ENCODE measurements at regions not wholly inside any gene's neighbourhood (a gene's known extent, or its start where the extent isn't known, plus 50 kb on each side); places are given as distances from the start of the nearest gene placed in this dataset.
"Not testable (repeated sequence)": the region's sequence is repeated elsewhere in the genome, so short reads cannot be mapped to it uniquely, and the experiment has no call there.

DNA sequence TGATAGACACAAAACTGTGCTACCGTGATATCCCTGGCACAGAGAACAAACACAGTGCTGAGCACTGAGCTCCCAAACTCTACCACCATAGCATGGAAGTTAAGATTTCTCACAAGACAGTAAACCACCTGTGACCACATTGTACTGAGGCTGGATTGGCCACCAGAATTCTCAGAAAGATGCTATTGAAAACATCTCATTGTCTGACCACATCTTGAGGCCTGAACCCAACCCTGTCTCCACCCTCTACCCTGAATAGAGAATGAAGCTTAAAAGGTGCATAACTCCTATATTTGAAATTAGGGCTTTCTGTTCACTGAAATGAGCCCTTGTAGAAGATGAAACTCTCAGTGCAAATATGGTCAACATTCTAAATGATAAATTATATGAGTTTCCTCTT is 281.3 kb upstream of the NPAP1 start:
- Histone ChIP-seq H3K27ac (no peak overlapping the region), H3K9me3 (no peaks in the 10 kb centered on the region), H3K36me3 (no peaks in the 10 kb centered on the region), H3K4me3 (no peak overlapping the region), H3K27me3 (no peaks in the 10 kb centered on the region), H3K4me1 (no peaks in the 10 kb centered on the region)
- 100% methylated on average over 1 of the region's 1 CpG for WGBS
- no peak for TF ChIP-seq POLR2AphosphoS5 (IDR thresholded peaks at IDR 0.05)
- TF ChIP-seq POLR2A (IDR thresholded peaks at IDR 0.05) = no peak
- no peak for TF ChIP-seq EP300 (IDR thresholded peaks at IDR 0.05)
- TF ChIP-seq, protein P1, sequence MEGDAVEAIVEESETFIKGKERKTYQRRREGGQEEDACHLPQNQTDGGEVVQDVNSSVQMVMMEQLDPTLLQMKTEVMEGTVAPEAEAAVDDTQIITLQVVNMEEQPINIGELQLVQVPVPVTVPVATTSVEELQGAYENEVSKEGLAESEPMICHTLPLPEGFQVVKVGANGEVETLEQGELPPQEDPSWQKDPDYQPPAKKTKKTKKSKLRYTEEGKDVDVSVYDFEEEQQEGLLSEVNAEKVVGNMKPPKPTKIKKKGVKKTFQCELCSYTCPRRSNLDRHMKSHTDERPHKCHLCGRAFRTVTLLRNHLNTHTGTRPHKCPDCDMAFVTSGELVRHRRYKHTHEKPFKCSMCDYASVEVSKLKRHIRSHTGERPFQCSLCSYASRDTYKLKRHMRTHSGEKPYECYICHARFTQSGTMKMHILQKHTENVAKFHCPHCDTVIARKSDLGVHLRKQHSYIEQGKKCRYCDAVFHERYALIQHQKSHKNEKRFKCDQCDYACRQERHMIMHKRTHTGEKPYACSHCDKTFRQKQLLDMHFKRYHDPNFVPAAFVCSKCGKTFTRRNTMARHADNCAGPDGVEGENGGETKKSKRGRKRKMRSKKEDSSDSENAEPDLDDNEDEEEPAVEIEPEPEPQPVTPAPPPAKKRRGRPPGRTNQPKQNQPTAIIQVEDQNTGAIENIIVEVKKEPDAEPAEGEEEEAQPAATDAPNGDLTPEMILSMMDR (IDR thresholded peaks at IDR 0.05) = no peak
- DNase-seq (ENCODE audit: low spot score in 2 of 2) = no peak

DNA sequence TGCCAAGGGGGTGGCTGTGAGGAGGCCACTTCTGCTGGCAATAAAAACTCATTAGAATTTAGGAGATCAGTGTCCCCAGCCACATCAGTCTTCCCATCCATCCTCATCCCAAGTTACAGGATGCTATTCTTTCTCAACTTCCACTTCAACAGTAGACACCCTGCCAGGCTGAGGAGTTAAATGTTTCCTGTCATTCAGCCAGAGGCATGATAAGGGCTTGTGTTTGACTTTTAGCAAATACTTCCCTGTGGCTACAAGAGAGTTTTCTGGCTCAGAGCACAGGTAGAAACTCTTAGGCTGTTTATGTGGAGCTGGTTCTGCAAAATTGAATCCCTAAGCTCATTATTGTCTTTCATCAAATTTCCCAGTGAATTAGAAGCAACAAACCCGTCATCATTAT is 262.9 kb upstream of the NPAP1 start:
- not testable (repeated sequence) for H3K4me3 ChIP-seq; H3K4me1 ChIP-seq; H3K27me3 ChIP-seq; H3K9me3 ChIP-seq; DNase-seq (ENCODE audit: low spot score in 2 of 2); H3K27ac ChIP-seq; H3K36me3 ChIP-seq
- 88% methylated on average over 1 of the region's 1 CpG for WGBS

DNA sequence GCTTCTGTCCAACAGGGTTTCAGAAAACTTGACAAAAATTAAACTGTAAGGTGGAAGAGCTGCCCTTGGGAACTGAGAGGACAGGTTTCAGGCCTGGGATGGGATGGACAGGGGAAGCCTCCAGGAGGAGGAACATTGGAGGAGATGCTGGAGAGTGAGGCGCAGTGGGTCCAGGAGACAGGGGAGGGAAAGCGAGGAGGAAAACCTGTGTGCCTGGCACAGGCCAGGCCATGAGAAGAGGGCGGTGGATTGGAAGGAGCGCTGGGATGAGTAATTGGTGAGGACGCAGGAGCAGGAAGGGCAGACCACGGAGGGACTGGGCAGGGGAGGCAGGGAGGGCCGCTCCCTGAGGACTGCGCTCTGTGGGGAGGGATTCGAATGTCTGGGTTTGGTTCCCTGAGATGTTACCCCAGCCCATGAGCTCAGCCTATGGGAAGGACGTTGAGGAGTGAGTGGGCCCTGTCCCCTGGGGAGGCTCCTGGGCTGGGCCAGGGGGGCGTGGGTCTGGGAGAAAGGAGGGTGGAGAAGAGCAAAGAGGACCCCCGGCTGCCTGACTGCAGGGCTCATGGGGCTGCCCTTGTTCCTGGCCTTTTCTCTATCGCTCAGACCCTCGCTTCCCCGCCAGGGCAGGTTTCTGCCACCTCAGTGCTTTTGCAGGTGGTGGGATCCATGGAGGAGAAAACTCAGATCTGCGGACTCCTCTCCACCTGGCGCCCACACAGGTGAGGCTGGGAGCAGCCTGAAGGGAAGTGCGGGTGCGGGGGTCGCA is 249.1 kb upstream of the NPAP1 start:
- H3K27me3 ChIP-seq; H3K9me3 ChIP-seq; H3K4me3 ChIP-seq; DNase-seq (ENCODE audit: low spot score in 2 of 2); H3K27ac ChIP-seq; H3K4me1 ChIP-seq; H3K36me3 ChIP-seq: not testable (repeated sequence)
- 73% methylated on average over 10 of the region's 20 CpGs for WGBS

DNA sequence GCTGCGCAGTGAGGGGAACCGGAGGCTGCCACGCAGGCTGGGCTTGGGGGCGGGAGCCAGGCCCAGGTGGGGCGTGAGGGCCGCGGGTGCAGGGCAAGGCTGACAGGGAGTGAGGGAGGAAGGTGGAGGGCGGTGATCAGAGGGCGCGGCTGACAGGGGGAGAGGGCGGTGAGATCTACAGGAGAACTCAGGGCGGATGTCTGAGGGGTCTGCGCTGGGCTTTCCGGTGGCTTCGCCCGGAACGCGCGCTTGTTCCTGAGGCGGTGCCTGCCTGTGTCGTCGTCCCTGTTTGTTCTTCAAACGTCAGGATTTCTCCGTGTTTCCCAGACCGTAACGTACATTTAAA is 248.5 kb upstream of the NPAP1 start:
- not testable (repeated sequence) for H3K4me1 ChIP-seq; H3K27ac ChIP-seq; DNase-seq (ENCODE audit: low spot score in 2 of 2); H3K4me3 ChIP-seq; H3K9me3 ChIP-seq; H3K27me3 ChIP-seq; H3K36me3 ChIP-seq
- 20% methylated on average over 14 of the region's 26 CpGs for WGBS

DNA sequence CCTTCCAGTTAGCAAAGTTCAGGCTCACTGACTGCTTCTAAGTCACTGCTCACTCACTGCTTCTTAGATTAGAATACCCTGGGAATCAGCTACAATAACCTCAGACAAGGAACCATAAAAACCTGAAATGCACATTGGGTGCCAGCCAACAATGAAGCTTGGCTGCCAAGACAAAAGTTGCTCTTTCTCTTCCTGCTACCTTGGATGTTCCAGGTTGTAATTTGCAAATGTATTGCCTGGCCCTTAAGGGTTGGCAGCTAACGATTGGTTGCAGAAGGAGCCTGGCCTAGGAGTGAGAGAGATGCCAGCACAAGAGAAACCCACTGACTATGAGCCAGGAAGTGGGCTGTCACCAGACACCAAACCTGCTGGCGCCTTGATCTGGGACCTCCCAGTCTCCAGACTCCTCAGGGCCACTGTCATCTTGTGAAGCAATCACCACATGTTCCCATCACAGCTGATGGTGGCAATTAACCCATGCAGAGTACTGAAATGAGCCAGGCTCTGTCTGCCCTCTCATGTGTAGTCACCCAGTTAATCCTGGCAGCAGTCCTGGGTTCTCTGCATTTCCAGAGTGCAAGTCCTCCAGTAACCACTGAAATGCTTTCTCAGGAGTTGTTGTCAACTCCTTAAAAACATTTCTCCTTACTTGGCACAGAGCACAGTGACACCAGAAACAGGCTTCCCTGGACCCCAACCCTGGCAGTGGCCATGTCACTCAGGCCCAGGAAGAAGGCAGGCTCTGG is 240.3 kb upstream of the NPAP1 start:
- H3K4me3 ChIP-seq; H3K27ac ChIP-seq; DNase-seq (ENCODE audit: low spot score in 2 of 2); H3K36me3 ChIP-seq; H3K27me3 ChIP-seq; H3K9me3 ChIP-seq; H3K4me1 ChIP-seq: not testable (repeated sequence)
- WGBS = 55% methylated on average over 2 of the region's 2 CpGs

DNA sequence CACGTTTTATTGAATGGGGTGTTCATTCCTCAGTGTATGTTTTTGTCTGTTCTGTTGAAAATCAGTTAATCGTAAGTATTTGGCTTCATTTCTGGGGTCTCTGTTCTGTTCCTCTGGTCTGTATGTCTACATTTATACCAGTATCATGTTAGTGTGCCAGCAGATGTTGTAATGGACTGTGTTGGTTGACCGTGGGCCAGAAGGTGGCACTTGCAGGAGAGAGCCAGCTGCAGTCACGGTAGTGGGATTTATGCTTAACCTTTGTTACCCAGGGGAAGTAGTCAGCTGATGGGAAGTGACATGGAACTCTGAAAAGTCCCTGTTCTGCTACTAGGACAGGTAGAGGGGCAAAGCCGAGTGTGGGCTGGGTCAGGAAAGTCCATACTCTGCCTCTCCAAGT is 238.3 kb upstream of the NPAP1 start:
- not testable (repeated sequence) for H3K9me3 ChIP-seq; H3K27ac ChIP-seq; H3K4me1 ChIP-seq; DNase-seq (ENCODE audit: low spot score in 2 of 2); H3K27me3 ChIP-seq; H3K36me3 ChIP-seq; H3K4me3 ChIP-seq
- WGBS = 62% methylated on average over 5 of the region's 5 CpGs

DNA sequence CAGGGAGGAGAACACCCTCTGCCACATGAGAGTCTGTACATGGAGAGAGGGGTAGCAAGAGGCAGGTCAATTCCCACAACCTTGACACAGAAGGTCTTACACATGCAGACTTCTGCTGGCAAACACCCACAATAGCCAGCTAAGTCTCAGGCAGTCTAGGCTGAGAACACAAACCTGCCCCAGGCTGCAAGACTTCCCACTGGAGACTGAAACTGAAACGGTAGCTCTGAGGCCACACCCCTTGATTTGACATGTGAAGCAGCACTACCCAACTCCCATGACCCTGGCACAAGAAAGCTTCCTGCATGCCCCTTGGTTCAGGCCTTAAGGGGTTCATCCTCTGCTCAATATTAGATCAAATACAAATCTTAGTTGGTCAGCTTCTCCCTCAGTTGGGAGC is 237.8 kb upstream of the NPAP1 start:
- not testable (repeated sequence) for H3K27me3 ChIP-seq; H3K4me3 ChIP-seq; DNase-seq (ENCODE audit: low spot score in 2 of 2); H3K36me3 ChIP-seq; H3K4me1 ChIP-seq; H3K9me3 ChIP-seq; H3K27ac ChIP-seq
- WGBS = no CpG with 5 or more reads among the region's 1 CpG

DNA sequence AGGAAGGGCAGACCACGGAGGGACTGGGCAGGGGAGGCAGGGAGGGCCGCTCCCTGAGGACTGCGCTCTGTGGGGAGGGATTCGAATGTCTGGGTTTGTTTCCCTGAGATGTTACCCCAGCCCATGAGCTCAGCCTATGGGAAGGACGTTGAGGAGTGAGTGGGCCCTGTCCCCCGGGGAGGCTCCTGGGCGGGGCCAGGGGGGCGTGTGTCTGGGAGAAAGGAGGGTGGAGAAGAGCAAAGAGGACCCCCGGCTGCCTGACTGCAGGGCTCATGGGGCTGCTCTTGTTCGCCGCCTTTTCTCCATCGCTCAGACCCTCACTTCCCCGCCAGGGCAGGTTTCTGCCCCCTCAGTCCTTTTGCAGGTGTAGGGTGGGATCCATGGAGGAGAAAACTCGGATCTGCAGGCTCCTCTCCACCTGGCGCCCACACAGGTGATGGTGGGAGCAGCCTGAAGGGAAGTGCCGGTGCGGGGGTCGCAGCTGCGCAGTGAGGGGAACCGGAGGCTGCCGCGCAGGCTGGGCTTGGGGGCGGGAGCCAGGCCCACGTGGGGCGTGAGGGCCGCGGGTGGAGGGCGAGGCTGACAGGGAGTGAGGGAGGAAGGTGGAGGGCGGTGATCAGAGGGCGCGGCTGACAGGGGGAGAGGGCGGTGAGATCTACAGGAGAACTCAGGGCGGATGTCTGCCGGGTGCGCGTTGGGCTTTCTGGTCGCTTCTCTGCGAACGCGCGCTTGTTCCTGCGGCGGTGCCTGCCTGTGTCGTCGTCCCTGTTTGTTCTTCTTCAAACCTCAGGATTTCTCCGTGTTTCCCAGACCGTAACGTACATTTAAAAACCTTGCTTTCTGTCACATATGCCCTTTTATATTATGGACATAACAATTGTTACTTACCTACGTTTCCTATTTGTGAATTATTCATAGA is 198.2 kb upstream of the NPAP1 start:
- H3K36me3 ChIP-seq = not testable (repeated sequence)

DNA sequence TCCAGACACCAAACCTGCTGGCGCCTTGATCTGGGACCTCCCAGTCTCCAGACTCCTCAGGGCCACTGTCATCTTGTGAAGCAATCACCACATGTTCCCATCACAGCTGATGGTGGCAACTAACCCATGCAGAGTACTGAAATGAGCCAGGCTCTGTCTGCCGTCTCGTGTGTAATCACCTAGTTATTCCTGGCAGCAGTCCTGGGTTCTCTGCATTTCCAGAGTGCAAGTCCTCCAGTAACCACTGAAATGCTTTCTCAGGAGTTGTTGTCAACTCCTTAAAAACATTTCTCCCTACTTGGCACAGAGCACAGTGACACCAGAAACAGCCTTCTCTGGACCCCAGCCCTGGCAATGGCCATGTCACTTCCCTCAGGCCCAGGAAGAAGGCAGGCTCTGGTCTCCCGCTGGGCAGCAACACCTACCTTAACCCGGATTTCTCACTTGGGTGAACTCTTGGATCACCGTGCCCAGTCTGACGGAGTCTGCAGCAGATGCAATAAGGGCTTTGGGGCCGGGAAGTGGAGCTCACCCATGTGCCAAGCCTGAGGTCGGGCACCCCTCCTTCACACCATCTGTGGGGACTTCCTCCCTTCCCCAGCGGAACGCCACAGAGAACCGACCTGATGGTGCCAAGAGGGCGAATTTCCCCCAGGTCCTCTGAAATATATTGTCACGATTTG is 189.5 kb upstream of the NPAP1 start:
- DNase-seq (ENCODE audit: low spot score in 2 of 2); H3K4me3 ChIP-seq; H3K27ac ChIP-seq; H3K4me1 ChIP-seq; H3K36me3 ChIP-seq; H3K9me3 ChIP-seq; H3K27me3 ChIP-seq: not testable (repeated sequence)
- 74% methylated on average over 14 of the region's 14 CpGs for WGBS

More for the DNA sequence above, 198.2 kb upstream of the NPAP1 start:
- not testable (repeated sequence) for H3K27ac ChIP-seq; H3K27me3 ChIP-seq; H3K4me1 ChIP-seq; DNase-seq (ENCODE audit: low spot score in 2 of 2); H3K4me3 ChIP-seq; H3K9me3 ChIP-seq
- 38% methylated on average over 26 of the region's 49 CpGs for WGBS

DNA sequence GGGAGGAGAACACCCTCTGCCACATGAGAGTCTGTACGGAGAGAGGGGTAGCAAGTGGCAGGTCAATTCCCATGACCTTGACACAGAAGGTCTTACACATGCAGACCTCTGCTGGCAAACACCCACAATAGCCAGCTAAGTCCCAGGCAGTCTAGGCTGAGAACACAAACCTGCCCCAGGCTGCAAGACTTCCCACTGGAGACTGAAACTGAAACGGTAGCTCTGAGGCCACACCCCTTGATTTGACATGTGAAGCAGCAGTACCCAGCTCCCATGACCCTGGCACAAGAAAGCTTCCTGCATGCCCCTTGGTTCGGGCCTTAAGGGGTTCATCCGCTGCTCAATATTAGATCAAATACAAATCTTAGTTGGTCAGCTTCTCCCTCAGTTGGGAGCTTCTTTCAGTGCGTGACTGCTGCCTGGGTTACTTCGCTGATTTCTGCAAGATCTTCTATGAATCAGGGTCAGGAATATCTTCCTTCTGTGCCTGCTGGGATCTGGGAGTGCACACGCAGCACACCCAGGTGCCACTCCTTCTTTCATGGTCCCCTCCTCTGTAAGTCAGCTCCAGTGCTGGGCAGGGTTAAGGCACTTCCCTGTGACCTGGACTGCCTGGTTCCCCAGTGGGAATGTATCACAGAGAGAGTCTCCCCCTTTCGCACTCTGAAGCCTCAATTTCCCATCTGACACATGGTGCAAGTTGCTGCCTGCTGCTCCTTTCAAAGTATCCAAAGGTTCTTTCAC is 187.2 kb upstream of the NPAP1 start:
- not testable (repeated sequence) for H3K4me3 ChIP-seq; DNase-seq (ENCODE audit: low spot score in 2 of 2); H3K36me3 ChIP-seq; H3K27ac ChIP-seq; H3K4me1 ChIP-seq; H3K9me3 ChIP-seq; H3K27me3 ChIP-seq
- WGBS = 64% methylated on average over 6 of the region's 8 CpGs

DNA sequence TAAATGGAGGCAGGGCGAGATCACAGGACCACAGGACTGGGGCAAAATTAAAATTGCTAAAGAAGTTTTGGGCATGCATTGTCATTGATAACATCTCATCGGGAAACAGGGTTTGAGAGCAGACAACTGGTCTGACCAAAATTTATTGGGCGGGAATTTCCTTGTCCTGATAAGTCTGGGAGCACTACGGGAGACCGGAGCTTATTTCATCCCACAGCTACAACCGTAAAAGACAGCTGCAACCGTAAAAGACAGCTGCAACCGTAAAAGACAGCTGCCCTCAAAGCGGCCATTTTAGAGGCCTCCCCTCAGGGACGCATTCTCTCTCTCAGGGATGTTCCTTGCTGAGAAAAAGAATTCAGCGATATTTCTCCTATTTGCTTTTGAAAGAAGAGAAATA is 170.4 kb upstream of the NPAP1 start:
- 91% methylated on average over 11 of the region's 11 CpGs for WGBS
- not testable (repeated sequence) for H3K9me3 ChIP-seq; H3K4me3 ChIP-seq; H3K27ac ChIP-seq; H3K36me3 ChIP-seq; H3K27me3 ChIP-seq; DNase-seq (ENCODE audit: low spot score in 2 of 2); H3K4me1 ChIP-seq
